ENCODE measurements at regions not wholly inside any gene's neighbourhood (a gene's known extent, or its start where the extent isn't known, plus 50 kb on each side); places are given as distances from the start of the nearest gene placed in this dataset.

DNA sequence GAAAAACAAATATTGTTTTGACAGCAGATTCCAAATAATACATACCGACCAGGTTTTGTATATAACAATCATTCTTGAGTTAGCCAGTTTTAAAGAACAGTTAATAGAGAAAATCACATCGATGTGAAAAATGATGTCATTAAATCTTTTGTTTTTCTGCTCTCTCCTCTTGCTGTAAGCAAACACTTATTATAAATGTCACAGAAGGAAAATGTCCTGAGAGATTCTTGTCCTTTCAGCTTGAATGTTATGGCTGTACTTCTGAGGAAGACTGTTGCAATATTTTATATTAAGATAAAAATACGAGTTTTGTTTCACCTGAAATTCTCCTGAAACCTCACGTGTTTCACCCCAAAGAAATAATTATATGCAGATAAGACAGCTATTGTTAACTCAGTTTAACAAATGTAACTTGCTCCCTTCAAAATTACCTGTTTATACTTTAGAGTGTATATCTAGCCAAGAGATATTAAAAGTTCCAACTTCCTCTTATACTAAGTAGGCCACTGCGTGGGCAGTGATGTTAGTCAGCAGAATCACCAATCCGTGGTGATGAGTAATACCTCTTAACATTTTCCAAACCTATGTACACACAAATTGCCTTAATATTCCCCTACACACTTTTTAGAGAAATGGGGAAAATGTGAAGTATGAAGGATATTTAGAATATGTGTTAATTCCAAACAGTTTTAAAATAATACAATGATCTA lies 1111.4 kb upstream of the CITED2 start:
- no peaks in the 10 kb centered on the region for H3K36me3 ChIP-seq (ENCODE audit: insufficient read depth, insufficient read length, low read length)
- no peaks in the 10 kb centered on the region for H3K27me3 ChIP-seq (ENCODE audit: insufficient read depth, insufficient read length)
- TF ChIP-seq SUZ12 (IDR thresholded peaks at IDR 0.05; ENCODE audit: extremely low read depth, insufficient read depth, insufficient read length) (no peak), ZNF274 (IDR thresholded peaks at IDR 0.05; ENCODE audit: low read depth, low read length) (no peak), YY1 (IDR thresholded peaks at IDR 0.05; ENCODE audit: insufficient read depth, insufficient read length) (no peak)
- H3K9ac ChIP-seq (ENCODE audit: insufficient read length, low read depth) = no peak overlapping the region
- peaks cover 8% of the 10 kb centered on the region; the same call in 1 of the 2 replicates for H3K9me3 ChIP-seq (ENCODE audit: insufficient read depth, low read length)
- no peaks in the 10 kb centered on the region for H3K4me1 ChIP-seq (ENCODE audit: insufficient read depth, insufficient read length)
- H3K4me3 ChIP-seq (ENCODE audit: insufficient read length, low read depth) = no peak overlapping the region
- DNase-seq (ENCODE audit: low read depth, low spot score) = no peak

DNA sequence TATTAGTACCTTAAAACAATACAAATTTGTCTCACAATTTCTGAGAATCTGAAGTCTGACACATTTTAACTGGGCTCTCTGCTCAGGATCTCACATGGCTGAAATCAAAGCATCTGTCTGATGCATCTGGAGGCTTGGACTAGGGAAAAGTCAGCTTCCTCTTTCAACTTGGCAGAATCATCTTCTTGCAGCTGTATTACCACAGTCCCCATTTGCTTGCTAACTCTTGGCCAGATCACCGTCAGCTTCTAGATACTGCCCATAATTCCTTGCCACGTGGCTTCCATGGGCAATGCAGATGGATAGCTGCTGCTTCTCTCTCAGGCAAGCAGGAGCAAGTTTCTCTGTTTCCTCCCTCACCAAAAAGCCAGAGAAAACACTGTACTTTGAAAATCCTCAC lies 1106.4 kb upstream of the CITED2 start:
- DNase-seq (ENCODE audit: low read depth, low spot score) = no peak
- H3K4me3 ChIP-seq (ENCODE audit: insufficient read length, low read depth) = no peak overlapping the region
- TF ChIP-seq ZNF274 (IDR thresholded peaks at IDR 0.05; ENCODE audit: low read depth, low read length) (no peak), YY1 (IDR thresholded peaks at IDR 0.05; ENCODE audit: insufficient read depth, insufficient read length) (no peak), SUZ12 (IDR thresholded peaks at IDR 0.05; ENCODE audit: extremely low read depth, insufficient read depth, insufficient read length) (no peak)
- no peaks in the 10 kb centered on the region for H3K4me1 ChIP-seq (ENCODE audit: insufficient read depth, insufficient read length)
- no peaks in the 10 kb centered on the region for H3K36me3 ChIP-seq (ENCODE audit: insufficient read depth, insufficient read length, low read length)
- H3K27me3 ChIP-seq (ENCODE audit: insufficient read depth, insufficient read length) = no peaks in the 10 kb centered on the region
- no peaks in the 10 kb centered on the region for H3K9me3 ChIP-seq (ENCODE audit: insufficient read depth, low read length)
- H3K9ac ChIP-seq (ENCODE audit: insufficient read length, low read depth) = no peak overlapping the region

DNA sequence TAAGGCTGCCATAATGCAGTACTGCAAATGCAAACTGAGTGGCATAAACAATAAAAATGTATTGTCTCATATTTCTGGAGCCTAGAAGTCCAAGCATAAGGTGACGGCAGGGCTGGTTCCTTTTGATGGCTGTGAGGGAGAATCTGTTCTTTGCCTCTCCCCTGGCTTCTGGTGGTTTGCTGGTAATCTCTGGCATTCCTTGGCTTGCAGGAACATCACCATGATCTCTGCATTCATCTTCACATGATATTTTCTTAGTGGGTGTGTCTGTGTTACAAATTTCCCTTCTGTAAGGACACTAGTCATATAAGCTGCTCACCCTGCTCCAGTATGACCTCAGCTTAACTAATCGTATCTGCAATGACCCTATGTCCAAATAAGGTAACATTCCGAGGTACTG lies 1104.2 kb upstream of the CITED2 start:
- H3K9me3 ChIP-seq (ENCODE audit: insufficient read depth, low read length) = no peaks in the 10 kb centered on the region
- no peak for DNase-seq (ENCODE audit: low read depth, low spot score)
- no peaks in the 10 kb centered on the region for H3K4me1 ChIP-seq (ENCODE audit: insufficient read depth, insufficient read length)
- H3K4me3 ChIP-seq (ENCODE audit: insufficient read length, low read depth) = no peak overlapping the region
- H3K27me3 ChIP-seq (ENCODE audit: insufficient read depth, insufficient read length) = no peaks in the 10 kb centered on the region
- H3K36me3 ChIP-seq (ENCODE audit: insufficient read depth, insufficient read length, low read length) = no peaks in the 10 kb centered on the region
- no peak overlapping the region for H3K9ac ChIP-seq (ENCODE audit: insufficient read length, low read depth)
- TF ChIP-seq ZNF274 (IDR thresholded peaks at IDR 0.05; ENCODE audit: low read depth, low read length) (no peak), SUZ12 (IDR thresholded peaks at IDR 0.05; ENCODE audit: extremely low read depth, insufficient read depth, insufficient read length) (no peak), YY1 (IDR thresholded peaks at IDR 0.05; ENCODE audit: insufficient read depth, insufficient read length) (no peak)

DNA sequence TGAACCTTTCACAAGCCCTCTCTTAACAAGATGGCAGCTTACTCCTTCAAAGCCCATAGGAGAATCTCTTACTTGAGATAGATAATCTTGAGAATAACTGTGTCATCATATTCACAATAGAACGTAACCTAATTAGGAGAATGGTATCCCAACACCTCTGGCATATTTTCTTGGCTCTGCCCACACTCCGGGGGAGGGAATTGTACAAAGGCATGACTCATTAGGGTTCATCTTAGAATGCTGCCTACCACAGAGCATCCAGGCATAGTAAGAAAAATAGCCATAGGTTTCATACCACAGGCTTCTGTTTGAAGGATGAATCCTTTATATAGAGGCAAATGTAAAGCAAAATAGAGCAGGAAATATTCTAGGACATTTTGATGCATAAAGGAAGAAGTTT lies 1100.6 kb upstream of the CITED2 start:
- no peaks in the 10 kb centered on the region for H3K27me3 ChIP-seq (ENCODE audit: insufficient read depth, insufficient read length)
- H3K4me3 ChIP-seq (ENCODE audit: insufficient read length, low read depth) = no peak overlapping the region
- no peaks in the 10 kb centered on the region for H3K4me1 ChIP-seq (ENCODE audit: insufficient read depth, insufficient read length)
- no peak overlapping the region for H3K9ac ChIP-seq (ENCODE audit: insufficient read length, low read depth)
- no peak for DNase-seq (ENCODE audit: low read depth, low spot score)
- no peaks in the 10 kb centered on the region for H3K36me3 ChIP-seq (ENCODE audit: insufficient read depth, insufficient read length, low read length)
- TF ChIP-seq SUZ12 (IDR thresholded peaks at IDR 0.05; ENCODE audit: extremely low read depth, insufficient read depth, insufficient read length) (no peak), YY1 (IDR thresholded peaks at IDR 0.05; ENCODE audit: insufficient read depth, insufficient read length) (no peak), ZNF274 (IDR thresholded peaks at IDR 0.05; ENCODE audit: low read depth, low read length) (no peak)
- H3K9me3 ChIP-seq (ENCODE audit: insufficient read depth, low read length) = no peaks in the 10 kb centered on the region

DNA sequence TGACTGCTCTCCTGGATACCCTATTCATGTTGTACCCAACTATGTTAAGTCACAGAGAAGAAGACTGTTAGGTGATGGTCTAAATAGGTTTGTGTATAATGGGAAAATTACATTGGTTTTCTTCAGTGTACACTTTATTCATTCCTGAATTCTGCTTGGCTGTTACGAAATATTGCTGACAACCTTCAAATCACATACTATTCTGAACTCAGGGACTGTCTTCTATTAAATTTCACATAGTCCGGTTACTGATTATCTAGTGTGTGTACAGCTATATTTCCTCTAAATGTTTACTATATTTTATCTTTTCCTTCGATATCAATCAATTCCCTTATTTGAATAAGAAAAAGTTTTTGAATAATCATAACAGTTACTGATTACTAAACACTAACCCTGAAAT lies 1090.3 kb upstream of the CITED2 start:
- H3K9ac ChIP-seq (ENCODE audit: insufficient read length, low read depth) = no peak overlapping the region
- no peak overlapping the region for H3K4me3 ChIP-seq (ENCODE audit: insufficient read length, low read depth)
- no peaks in the 10 kb centered on the region; the same call in none of the 2 replicates for H3K9me3 ChIP-seq (ENCODE audit: insufficient read depth, low read length)
- no peaks in the 10 kb centered on the region for H3K4me1 ChIP-seq (ENCODE audit: insufficient read depth, insufficient read length)
- no peak for TF ChIP-seq ZNF274 (IDR thresholded peaks at IDR 0.05; ENCODE audit: low read depth, low read length)
- no peak for TF ChIP-seq SUZ12 (IDR thresholded peaks at IDR 0.05; ENCODE audit: extremely low read depth, insufficient read depth, insufficient read length)
- no peak for TF ChIP-seq YY1 (IDR thresholded peaks at IDR 0.05; ENCODE audit: insufficient read depth, insufficient read length)
- H3K27me3 ChIP-seq (ENCODE audit: insufficient read depth, insufficient read length) = no peaks in the 10 kb centered on the region
- no peaks in the 10 kb centered on the region for H3K36me3 ChIP-seq (ENCODE audit: insufficient read depth, insufficient read length, low read length)
- DNase-seq (ENCODE audit: low read depth, low spot score) = no peak

DNA sequence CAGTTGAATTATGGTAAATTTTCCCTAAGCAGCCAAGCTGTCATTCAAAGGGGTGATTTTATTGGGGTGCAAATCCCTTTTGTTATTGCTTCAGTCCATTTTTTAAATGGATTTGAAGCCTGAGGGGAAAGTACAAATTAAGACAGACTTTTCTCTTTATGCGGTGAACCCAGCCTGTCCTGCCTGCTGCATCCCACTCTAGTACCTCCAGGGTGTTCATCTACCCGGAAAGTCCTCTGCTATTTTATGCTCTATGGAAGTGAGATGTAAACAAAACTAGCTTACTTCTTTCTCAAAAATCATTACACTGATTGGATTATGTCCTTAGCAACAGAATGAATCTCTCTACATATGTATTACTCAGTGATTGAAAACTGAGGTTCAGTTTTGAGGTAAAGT lies 1088.9 kb upstream of the CITED2 start:
- no peak for TF ChIP-seq SUZ12 (IDR thresholded peaks at IDR 0.05; ENCODE audit: extremely low read depth, insufficient read depth, insufficient read length)
- TF ChIP-seq YY1 (IDR thresholded peaks at IDR 0.05; ENCODE audit: insufficient read depth, insufficient read length) = no peak
- Histone ChIP-seq H3K9ac (ENCODE audit: insufficient read length, low read depth) (no peak overlapping the region), H3K27me3 (ENCODE audit: insufficient read depth, insufficient read length) (no peaks in the 10 kb centered on the region), H3K36me3 (ENCODE audit: insufficient read depth, insufficient read length, low read length) (no peaks in the 10 kb centered on the region), H3K4me1 (ENCODE audit: insufficient read depth, insufficient read length) (no peaks in the 10 kb centered on the region), H3K9me3 (ENCODE audit: insufficient read depth, low read length) (no peaks in the 10 kb centered on the region; the same call in none of the 2 replicates), H3K4me3 (ENCODE audit: insufficient read length, low read depth) (no peak overlapping the region)
- no peak for DNase-seq (ENCODE audit: low read depth, low spot score)

DNA sequence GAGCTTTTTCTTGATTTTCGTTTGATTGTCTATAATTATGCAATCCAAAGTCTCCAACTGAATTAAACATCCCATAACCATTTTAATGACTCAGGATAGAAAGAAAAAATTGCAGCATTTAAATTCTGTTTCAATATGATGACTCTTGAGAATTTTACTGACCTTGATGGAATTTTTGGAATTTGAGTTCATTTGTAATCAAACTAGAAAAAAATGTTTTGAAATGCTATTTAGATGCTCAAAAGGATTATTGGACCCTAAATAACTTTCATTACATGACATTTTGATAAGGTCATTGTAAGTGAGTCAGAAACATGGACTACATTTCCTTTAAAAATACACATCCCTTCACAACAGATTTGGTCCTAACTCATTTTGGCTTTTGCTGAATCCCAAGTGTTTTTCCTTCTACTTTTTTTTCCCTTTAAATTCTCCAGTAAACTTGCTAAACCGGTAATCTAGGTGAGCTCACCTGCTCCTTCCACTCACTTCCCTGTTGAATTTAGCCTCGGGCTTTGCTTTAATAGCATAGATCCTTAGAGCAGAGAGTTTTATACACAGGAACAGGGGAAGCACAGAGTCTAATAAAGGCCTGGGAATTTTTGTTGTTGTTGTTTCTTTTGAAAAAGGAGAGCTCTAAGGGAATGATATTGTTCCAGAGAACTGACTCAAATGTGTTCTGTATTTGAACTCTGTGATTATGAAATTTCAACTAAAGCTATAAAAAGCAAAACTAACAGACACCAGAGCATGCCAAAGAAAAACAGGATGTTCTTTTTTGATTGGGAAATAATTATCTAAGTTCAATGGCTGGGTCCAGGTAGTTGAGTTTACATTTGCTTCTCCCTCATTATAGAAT lies 1088.2 kb upstream of the CITED2 start:
- Histone ChIP-seq H3K4me1 (ENCODE audit: insufficient read depth, insufficient read length) (no peaks in the 10 kb centered on the region), H3K4me3 (ENCODE audit: insufficient read length, low read depth) (no peak overlapping the region), H3K9ac (ENCODE audit: insufficient read length, low read depth) (no peak overlapping the region), H3K36me3 (ENCODE audit: insufficient read depth, insufficient read length, low read length) (no peaks in the 10 kb centered on the region), H3K9me3 (ENCODE audit: insufficient read depth, low read length) (no peaks in the 10 kb centered on the region; the same call in none of the 2 replicates), H3K27me3 (ENCODE audit: insufficient read depth, insufficient read length) (no peaks in the 10 kb centered on the region)
- TF ChIP-seq SUZ12 (IDR thresholded peaks at IDR 0.05; ENCODE audit: extremely low read depth, insufficient read depth, insufficient read length) = no peak
- no peak for TF ChIP-seq ZNF274 (IDR thresholded peaks at IDR 0.05; ENCODE audit: low read depth, low read length)
- no peak for TF ChIP-seq YY1 (IDR thresholded peaks at IDR 0.05; ENCODE audit: insufficient read depth, insufficient read length)
- no peak for DNase-seq (ENCODE audit: low read depth, low spot score)
